Ishikawa (cell line): ENCODE measurements at regions not wholly inside any gene's neighbourhood (a gene's known extent, or its start where the extent isn't known, plus 50 kb on each side); places are given as distances from the start of the nearest gene placed in this dataset.

Source experiments
- CEBPB ChIP-seq: IDR thresholded peaks from 2 replicates; pipeline ENCODE4 v1.6.1; 2012
- EGR1 ChIP-seq: IDR thresholded peaks from 2 replicates; pipeline ENCODE4 v1.6.1; 2012
- EP300 ChIP-seq: IDR thresholded peaks from 2 replicates; pipeline ENCODE4 v1.6.1; 2012; ENCODE audit warnings: borderline replicate concordance
- NFIC ChIP-seq: IDR thresholded peaks from 2 replicates; pipeline ENCODE4 v1.6.1; 2012
- RAD21 ChIP-seq: IDR thresholded peaks from 2 replicates; pipeline ENCODE4 v1.6.1; 2012; ENCODE audit warnings: low read depth
- TAF1 ChIP-seq: IDR thresholded peaks from 2 replicates; pipeline ENCODE4 v1.6.1; 2012; ENCODE audit warnings: low read depth, mild to moderate bottlenecking
- YY1 ChIP-seq: IDR thresholded peaks from 2 replicates; pipeline ENCODE4 v1.6.1; 2012; ENCODE audit warnings: low read depth
- TF ChIP-seq, protein P1 (sequence below): IDR thresholded peaks from 2 replicates; pipeline ENCODE4 v1.6.1; 2012
- TF ChIP-seq, protein P2 (sequence below): IDR thresholded peaks from 2 replicates; pipeline ENCODE4 v1.6.1; 2012
- TF ChIP-seq, protein P3 (sequence below): IDR thresholded peaks from 2 replicates; pipeline ENCODE4 v1.6.1; 2012; ENCODE audit warnings: low read depth, mild to moderate bottlenecking

DNA sequence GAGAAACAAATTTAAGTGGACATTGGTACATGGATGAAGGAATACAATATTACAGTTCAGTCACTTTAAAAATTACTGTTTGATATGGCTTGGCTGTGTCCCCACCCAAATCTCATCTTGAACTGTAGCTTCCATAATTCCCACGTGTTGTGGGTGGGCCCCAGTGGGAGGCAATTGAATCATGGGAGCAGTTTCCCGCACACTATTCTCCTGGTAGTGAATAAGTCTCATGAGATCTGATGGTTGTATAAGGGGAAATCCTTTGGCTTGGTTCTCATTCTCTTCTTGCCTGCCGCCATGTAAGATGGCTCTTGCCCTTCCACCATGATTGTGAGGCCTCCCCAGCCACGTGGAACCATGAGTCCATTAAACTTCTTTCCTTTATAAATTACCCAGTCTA lies 804.2 kb upstream of the FRG1 start:
- TF ChIP-seq RAD21 (no peak), YY1 (no peak), CEBPB (no peak), EGR1 (no peak), NFIC (no peak), TAF1 (no peak), EP300 (no peak)
- TF ChIP-seq, protein P1, sequence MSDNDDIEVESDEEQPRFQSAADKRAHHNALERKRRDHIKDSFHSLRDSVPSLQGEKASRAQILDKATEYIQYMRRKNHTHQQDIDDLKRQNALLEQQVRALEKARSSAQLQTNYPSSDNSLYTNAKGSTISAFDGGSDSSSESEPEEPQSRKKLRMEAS: no peak
- TF ChIP-seq, protein P2, sequence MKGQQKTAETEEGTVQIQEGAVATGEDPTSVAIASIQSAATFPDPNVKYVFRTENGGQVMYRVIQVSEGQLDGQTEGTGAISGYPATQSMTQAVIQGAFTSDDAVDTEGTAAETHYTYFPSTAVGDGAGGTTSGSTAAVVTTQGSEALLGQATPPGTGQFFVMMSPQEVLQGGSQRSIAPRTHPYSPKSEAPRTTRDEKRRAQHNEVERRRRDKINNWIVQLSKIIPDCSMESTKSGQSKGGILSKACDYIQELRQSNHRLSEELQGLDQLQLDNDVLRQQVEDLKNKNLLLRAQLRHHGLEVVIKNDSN: no peak
- TF ChIP-seq, protein P3, sequence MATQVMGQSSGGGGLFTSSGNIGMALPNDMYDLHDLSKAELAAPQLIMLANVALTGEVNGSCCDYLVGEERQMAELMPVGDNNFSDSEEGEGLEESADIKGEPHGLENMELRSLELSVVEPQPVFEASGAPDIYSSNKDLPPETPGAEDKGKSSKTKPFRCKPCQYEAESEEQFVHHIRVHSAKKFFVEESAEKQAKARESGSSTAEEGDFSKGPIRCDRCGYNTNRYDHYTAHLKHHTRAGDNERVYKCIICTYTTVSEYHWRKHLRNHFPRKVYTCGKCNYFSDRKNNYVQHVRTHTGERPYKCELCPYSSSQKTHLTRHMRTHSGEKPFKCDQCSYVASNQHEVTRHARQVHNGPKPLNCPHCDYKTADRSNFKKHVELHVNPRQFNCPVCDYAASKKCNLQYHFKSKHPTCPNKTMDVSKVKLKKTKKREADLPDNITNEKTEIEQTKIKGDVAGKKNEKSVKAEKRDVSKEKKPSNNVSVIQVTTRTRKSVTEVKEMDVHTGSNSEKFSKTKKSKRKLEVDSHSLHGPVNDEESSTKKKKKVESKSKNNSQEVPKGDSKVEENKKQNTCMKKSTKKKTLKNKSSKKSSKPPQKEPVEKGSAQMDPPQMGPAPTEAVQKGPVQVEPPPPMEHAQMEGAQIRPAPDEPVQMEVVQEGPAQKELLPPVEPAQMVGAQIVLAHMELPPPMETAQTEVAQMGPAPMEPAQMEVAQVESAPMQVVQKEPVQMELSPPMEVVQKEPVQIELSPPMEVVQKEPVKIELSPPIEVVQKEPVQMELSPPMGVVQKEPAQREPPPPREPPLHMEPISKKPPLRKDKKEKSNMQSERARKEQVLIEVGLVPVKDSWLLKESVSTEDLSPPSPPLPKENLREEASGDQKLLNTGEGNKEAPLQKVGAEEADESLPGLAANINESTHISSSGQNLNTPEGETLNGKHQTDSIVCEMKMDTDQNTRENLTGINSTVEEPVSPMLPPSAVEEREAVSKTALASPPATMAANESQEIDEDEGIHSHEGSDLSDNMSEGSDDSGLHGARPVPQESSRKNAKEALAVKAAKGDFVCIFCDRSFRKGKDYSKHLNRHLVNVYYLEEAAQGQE: no peak
